ENCODE measurements at regions not wholly inside any gene's neighbourhood (a gene's known extent, or its start where the extent isn't known, plus 50 kb on each side); places are given as distances from the start of the nearest gene placed in this dataset.
A peak's percentile ranks its signal among the peaks of the same experiment; 100 is the strongest.

GRCh38 chr17:77403854-77404253 is 263.1 kb downstream of the SEC14L1 start:
- no peak for TF ChIP-seq CTCF (conservative IDR thresholded peaks at IDR 0.05; ENCODE audit: low read depth)
- CTCF ChIA-PET: interaction anchor here (0.6 to 0.7 kb wide), 2 partner anchors 20 to 934 kb away, joined by 4 to 5 read pairs; no protein-coding TSS in a partner anchor
- POLR2A ChIA-PET (ENCODE audit: low non-redundant PET): no interaction called here
- peak overlapping the region; percentile 98 for H3K27ac ChIP-seq
- no peak for DNase-seq (ENCODE audit: low spot score)

- CTCF ChIA-PET: interaction anchor here (0.9 kb wide), 1 partner anchor 1159 kb away, joined by 3 read pairs; no protein-coding TSS in a partner anchor
- H3K27ac ChIP-seq: peak overlapping the region; percentile 98
- DNase-seq (ENCODE audit: low spot score): peak; percentile 69
- TF ChIP-seq CTCF (conservative IDR thresholded peaks at IDR 0.05; ENCODE audit: low read depth): no peak
- POLR2A ChIA-PET (ENCODE audit: low non-redundant PET): interaction anchor here (0.6 kb wide), 1 partner anchor 83 kb away, joined by 3 read pairs; no protein-coding TSS in a partner anchor
These were observed 264.2 kb downstream of the SEC14L1 start for GRCh38 chr17:77404812-77405581.

- no peak for DNase-seq (ENCODE audit: low spot score)
- CTCF ChIA-PET: interaction anchor here (0.7 kb wide), 1 partner anchor 317 kb away, joined by 4 read pairs; no protein-coding TSS in a partner anchor
- POLR2A ChIA-PET (ENCODE audit: low non-redundant PET): interaction anchor here (0.6 kb wide), 1 partner anchor 79 kb away, joined by 7 read pairs; no protein-coding TSS in a partner anchor
- peak overlapping the region; percentile 98 for H3K27ac ChIP-seq
- no peak for TF ChIP-seq CTCF (conservative IDR thresholded peaks at IDR 0.05; ENCODE audit: low read depth)
These were observed 265.3 kb downstream of the SEC14L1 start for GRCh38 chr17:77405867-77406732.

GRCh38 chr17:77407321-77408277 is 266.8 kb downstream of the SEC14L1 start:
- CTCF ChIA-PET: interaction anchor here (1.1 kb wide), 1 partner anchor 76 kb away, joined by 5 read pairs; no protein-coding TSS in a partner anchor
- no peak for DNase-seq (ENCODE audit: low spot score)
- peak overlapping the region; percentile 98 for H3K27ac ChIP-seq
- no peak for TF ChIP-seq CTCF (conservative IDR thresholded peaks at IDR 0.05; ENCODE audit: low read depth)
- POLR2A ChIA-PET (ENCODE audit: low non-redundant PET): interaction anchor here (0.6 kb wide), 1 partner anchor 81 kb away, joined by 7 read pairs; no protein-coding TSS in a partner anchor

GRCh38 chr17:77408284-77408683 is 267.5 kb downstream of the SEC14L1 start:
- POLR2A ChIA-PET (ENCODE audit: low non-redundant PET): no interaction called here
- TF ChIP-seq CTCF (conservative IDR thresholded peaks at IDR 0.05; ENCODE audit: low read depth): no peak
- peak overlapping the region; percentile 98 for H3K27ac ChIP-seq
- no peak for DNase-seq (ENCODE audit: low spot score)
- CTCF ChIA-PET: interaction anchor here (1.1 kb wide), 1 partner anchor 77 kb away, joined by 5 read pairs; no protein-coding TSS in a partner anchor
